Nephron (organoid): ENCODE measurements at regions not wholly inside any gene's neighbourhood (a gene's known extent, or its start where the extent isn't known, plus 50 kb on each side); places are given as distances from the start of the nearest gene placed in this dataset.

Source experiments
- H3K27ac Mint-ChIP-seq, 3 experiments: 2 replicates each; pipeline ENCODE4 v1.8.0; 2020; ENCODE audit warnings: mixed read lengths in 3 of 3, mild to moderate bottlenecking in 2 of 3, moderate library complexity in 1 of 3
- H3K27me3 Mint-ChIP-seq: 2 replicates; pipeline ENCODE4 v1.8.0; 2021; ENCODE audit warnings: low read depth, mild to moderate bottlenecking, moderate library complexity, mixed read lengths
- H3K36me3 Mint-ChIP-seq: 2 replicates; pipeline ENCODE4 v1.8.0; 2020; ENCODE audit warnings: low read depth, mixed read lengths
- H3K4me1 Mint-ChIP-seq: 2 replicates; pipeline ENCODE4 v1.8.0; 2020; ENCODE audit warnings: mixed read lengths
- H3K4me3 Mint-ChIP-seq, 3 experiments: 2 replicates each; pipeline ENCODE4 v1.8.0; 2020; ENCODE audit warnings: mild to moderate bottlenecking in 3 of 3, mixed read lengths in 3 of 3, moderate library complexity in 2 of 3
- H3K9me3 Mint-ChIP-seq: 2 replicates; pipeline ENCODE4 v1.8.0; 2020; ENCODE audit warnings: mixed read lengths
- CTCF ChIP-seq, 3 experiments: fragments of 200-600 bp; sonication (generic); IDR thresholded peaks; one replicate each; pipeline ENCODE4 v1.5.0; 2021; ENCODE audit warnings: antibody characterized with exemption in 3 of 3; ENCODE audit not compliant: unreplicated experiment in 3 of 3

- Mint-ChIP-seq H3K4me1 (no peaks in the 10 kb centered on the region), H3K27me3 (no peaks in the 10 kb centered on the region), H3K9me3 (no peaks in the 10 kb centered on the region), H3K36me3 (no peaks in the 10 kb centered on the region), H3K27ac (no peak overlapping the region), H3K4me3 (no peak overlapping the region)
- TF ChIP-seq CTCF (IDR thresholded peaks at IDR 0.05; ENCODE audit: unreplicated experiment in 3 of 3), result no peak
Observed at GRCh38 chr3:99472385-99472784, 166.0 kb upstream of the COL8A1 start.

GRCh38 chr3:99471353-99472323, 166.8 kb upstream of the COL8A1 start:
- no peaks in the 10 kb centered on the region for H3K36me3 Mint-ChIP-seq
- H3K4me1 Mint-ChIP-seq, result no peaks in the 10 kb centered on the region
- no peak overlapping the region for H3K4me3 Mint-ChIP-seq
- TF ChIP-seq CTCF (IDR thresholded peaks at IDR 0.05; ENCODE audit: unreplicated experiment in 3 of 3), result no peak
- no peak overlapping the region for H3K27ac Mint-ChIP-seq
- H3K27me3 Mint-ChIP-seq, result no peaks in the 10 kb centered on the region
- H3K9me3 Mint-ChIP-seq, result no peaks in the 10 kb centered on the region

GRCh38 chr3:99470841-99471240, 167.6 kb upstream of the COL8A1 start:
- Mint-ChIP-seq H3K4me3 (no peak overlapping the region), H3K36me3 (no peaks in the 10 kb centered on the region), H3K27me3 (no peaks in the 10 kb centered on the region), H3K27ac (no peak overlapping the region), H3K9me3 (no peaks in the 10 kb centered on the region), H3K4me1 (no peaks in the 10 kb centered on the region)
- TF ChIP-seq CTCF (IDR thresholded peaks at IDR 0.05; ENCODE audit: unreplicated experiment in 3 of 3), result no peak

- TF ChIP-seq CTCF (IDR thresholded peaks at IDR 0.05; ENCODE audit: unreplicated experiment in 3 of 3), result no peak
- Mint-ChIP-seq H3K9me3 (no peaks in the 10 kb centered on the region), H3K36me3 (no peaks in the 10 kb centered on the region), H3K27me3 (no peaks in the 10 kb centered on the region), H3K27ac (no peak overlapping the region), H3K4me1 (no peaks in the 10 kb centered on the region), H3K4me3 (no peak overlapping the region)
Observed at GRCh38 chr3:99468918-99469317, 169.5 kb upstream of the COL8A1 start.

GRCh38 chr3:99467420-99467819, 171.0 kb upstream of the COL8A1 start:
- no peaks in the 10 kb centered on the region for H3K4me1 Mint-ChIP-seq
- TF ChIP-seq CTCF (IDR thresholded peaks at IDR 0.05; ENCODE audit: unreplicated experiment in 3 of 3), result no peak
- no peak overlapping the region for H3K4me3 Mint-ChIP-seq
- no peaks in the 10 kb centered on the region for H3K9me3 Mint-ChIP-seq
- no peaks in the 10 kb centered on the region for H3K27me3 Mint-ChIP-seq
- no peaks in the 10 kb centered on the region for H3K36me3 Mint-ChIP-seq
- no peak overlapping the region for H3K27ac Mint-ChIP-seq

GRCh38 chr3:99466331-99466730, 172.1 kb upstream of the COL8A1 start:
- Mint-ChIP-seq H3K27ac (no peak overlapping the region), H3K9me3 (no peaks in the 10 kb centered on the region), H3K27me3 (no peaks in the 10 kb centered on the region), H3K36me3 (no peaks in the 10 kb centered on the region), H3K4me1 (no peaks in the 10 kb centered on the region), H3K4me3 (no peak overlapping the region)
- TF ChIP-seq CTCF (IDR thresholded peaks at IDR 0.05; ENCODE audit: unreplicated experiment in 3 of 3), result no peak
